ENCODE measurements at regions not wholly inside any gene's neighbourhood (a gene's known extent, or its start where the extent isn't known, plus 50 kb on each side); places are given as distances from the start of the nearest gene placed in this dataset.

DNA sequence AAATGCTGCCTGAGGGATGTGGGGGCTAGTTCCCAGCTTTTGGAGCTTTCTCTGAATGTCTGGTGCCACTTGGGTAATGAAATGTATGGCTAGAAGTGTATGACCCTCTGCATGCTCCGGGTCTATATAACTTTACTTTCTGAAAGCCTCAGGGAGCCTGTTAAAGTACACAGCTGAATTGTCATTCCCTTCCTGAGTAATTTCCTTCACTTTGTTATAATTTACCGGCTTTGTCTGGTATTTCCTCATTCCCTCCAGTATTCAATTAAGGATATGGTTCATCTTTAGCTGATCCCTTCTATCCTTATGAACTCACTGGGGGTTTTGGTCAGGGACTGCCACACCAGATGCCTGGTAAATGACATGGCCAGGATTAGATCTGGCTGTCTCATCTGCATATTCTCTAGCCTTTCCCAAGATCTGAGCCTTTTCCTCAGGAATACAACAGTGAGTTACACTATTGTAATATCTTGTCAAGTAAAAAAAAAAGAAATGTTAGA is 620.3 kb downstream of the ZPLD1 start:
- Histone ChIP-seq H3K4me3 (ENCODE audit: low read length in 2 of 2) (no peak overlapping the region), H3K36me3 (ENCODE audit: insufficient read depth, low read length) (no peaks in the 10 kb centered on the region), H3K27me3 (ENCODE audit: insufficient read depth, low read length) (no peaks in the 10 kb centered on the region), H3K9me3 (ENCODE audit: control insufficient read depth in 1 of 2, low read length in 2 of 2) (no peaks in the 10 kb centered on the region), H3K27ac (ENCODE audit: low read depth, low read length) (no peak overlapping the region), H3K4me1 (ENCODE audit: insufficient read depth, low read length) (no peaks in the 10 kb centered on the region)
- H3K4me3 Mint-ChIP-seq, result no peak overlapping the region
- H3K27ac Mint-ChIP-seq, result no peak overlapping the region
- CTCF ChIA-PET (ENCODE audit: partially characterized antibody), result no interaction called here
- POLR2A ChIA-PET (ENCODE audit: partially characterized antibody), result no interaction called here
- intact Hi-C loops (cut with micrococcal nuclease), result no loop called here
- no peaks in the 10 kb centered on the region for H3K27me3 Mint-ChIP-seq
- H3K9me3 Mint-ChIP-seq, result peaks cover 0 to 3% (median 0%) of the 10 kb centered on the region in 8 donors
- DNase-seq, result no peak
- H3K36me3 Mint-ChIP-seq, result no peaks in the 10 kb centered on the region
- H3K4me1 Mint-ChIP-seq, result no peaks in the 10 kb centered on the region

DNA sequence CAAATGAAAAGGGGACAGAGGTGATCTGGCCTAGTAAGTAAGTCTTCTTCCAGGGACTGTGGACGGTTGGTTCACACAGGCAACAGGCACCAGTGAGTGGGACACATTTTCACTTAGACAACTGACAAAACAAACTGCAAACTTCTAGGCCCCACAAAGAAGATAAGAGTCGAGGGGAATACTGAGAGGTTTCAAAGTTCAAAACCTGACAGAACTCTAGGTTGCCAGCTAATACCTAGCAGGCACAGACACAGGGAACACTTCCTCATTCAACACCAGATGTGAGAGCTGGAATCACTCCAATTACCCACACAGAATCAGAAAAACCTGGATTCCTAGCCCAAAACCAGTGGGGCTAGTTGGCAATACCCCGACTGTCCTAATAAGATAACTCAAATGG is 621.7 kb downstream of the ZPLD1 start:
- Histone ChIP-seq H3K27ac (ENCODE audit: low read depth, low read length) (no peak overlapping the region), H3K27me3 (ENCODE audit: insufficient read depth, low read length) (no peaks in the 10 kb centered on the region), H3K36me3 (ENCODE audit: insufficient read depth, low read length) (no peaks in the 10 kb centered on the region), H3K4me1 (ENCODE audit: insufficient read depth, low read length) (no peaks in the 10 kb centered on the region), H3K9me3 (ENCODE audit: control insufficient read depth in 1 of 2, low read length in 2 of 2) (no peaks in the 10 kb centered on the region), H3K4me3 (ENCODE audit: low read length in 2 of 2) (no peak overlapping the region)
- peaks cover 0 to 2% (median 0%) of the 10 kb centered on the region in 8 donors for H3K9me3 Mint-ChIP-seq
- no peak overlapping the region for H3K27ac Mint-ChIP-seq
- no peak for DNase-seq
- no peak overlapping the region for H3K4me3 Mint-ChIP-seq
- ChIA-PET CTCF (ENCODE audit: partially characterized antibody) (no interaction called here), POLR2A (ENCODE audit: partially characterized antibody) (no interaction called here)
- no peaks in the 10 kb centered on the region for H3K4me1 Mint-ChIP-seq
- no peaks in the 10 kb centered on the region for H3K27me3 Mint-ChIP-seq
- H3K36me3 Mint-ChIP-seq, result no peaks in the 10 kb centered on the region
- intact Hi-C loops (cut with micrococcal nuclease), result no loop called here

DNA sequence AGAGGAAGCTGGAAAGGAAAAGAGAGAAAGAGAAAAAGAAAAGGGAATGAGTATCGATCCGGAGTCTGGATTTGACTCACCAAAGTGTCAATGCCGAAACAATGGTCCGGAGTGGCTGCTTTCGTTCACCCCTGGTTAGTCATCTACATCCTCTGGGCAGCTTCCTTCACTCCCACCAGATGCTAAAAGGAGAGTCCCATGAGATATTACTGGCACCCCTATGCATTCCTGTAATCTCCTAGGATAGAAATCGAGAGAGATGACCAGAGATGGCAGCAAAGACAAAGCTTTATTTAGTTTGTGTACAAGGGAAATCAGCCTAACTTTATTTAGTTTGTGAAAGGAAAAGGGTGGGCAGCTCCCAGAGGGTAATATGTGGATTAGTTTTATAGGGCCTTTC is 622.2 kb downstream of the ZPLD1 start:
- DNase-seq, result no peak
- H3K4me1 ChIP-seq (ENCODE audit: insufficient read depth, low read length), result no peaks in the 10 kb centered on the region
- no peaks in the 10 kb centered on the region for H3K36me3 ChIP-seq (ENCODE audit: insufficient read depth, low read length)
- no peak overlapping the region for H3K4me3 ChIP-seq (ENCODE audit: low read length in 2 of 2)
- intact Hi-C loops (cut with micrococcal nuclease), result no loop called here
- ChIA-PET POLR2A (ENCODE audit: partially characterized antibody) (no interaction called here), CTCF (ENCODE audit: partially characterized antibody) (no interaction called here)
- H3K9me3 Mint-ChIP-seq, result peaks cover 0 to 2% (median 0%) of the 10 kb centered on the region in 8 donors
- no peaks in the 10 kb centered on the region for H3K9me3 ChIP-seq (ENCODE audit: control insufficient read depth in 1 of 2, low read length in 2 of 2)
- H3K36me3 Mint-ChIP-seq, result no peaks in the 10 kb centered on the region
- H3K27me3 ChIP-seq (ENCODE audit: insufficient read depth, low read length), result no peaks in the 10 kb centered on the region
- H3K27me3 Mint-ChIP-seq, result no peaks in the 10 kb centered on the region
- no peak overlapping the region for H3K4me3 Mint-ChIP-seq
- H3K4me1 Mint-ChIP-seq, result no peaks in the 10 kb centered on the region
- H3K27ac ChIP-seq (ENCODE audit: low read depth, low read length), result no peak overlapping the region
- H3K27ac Mint-ChIP-seq, result no peak overlapping the region

DNA sequence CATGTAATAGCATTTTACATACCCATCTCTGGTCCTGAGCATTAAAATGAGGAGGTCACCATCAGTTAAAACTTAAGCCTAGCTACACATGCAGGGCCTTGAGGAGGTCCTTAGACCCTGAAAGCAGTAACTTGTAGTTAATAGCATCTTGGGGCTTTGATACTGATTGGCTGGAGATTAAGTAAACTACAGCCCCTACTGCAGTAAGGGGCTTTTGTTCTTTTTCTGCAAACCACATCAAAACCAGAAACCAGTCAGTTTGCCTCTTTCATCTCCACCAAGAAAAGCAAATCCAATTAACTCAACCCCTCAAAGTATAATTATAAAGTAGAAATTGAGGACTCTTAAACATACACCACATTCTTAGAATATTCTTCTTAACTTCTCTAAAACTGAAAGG is 622.7 kb downstream of the ZPLD1 start:
- Histone ChIP-seq H3K4me1 (ENCODE audit: insufficient read depth, low read length) (no peaks in the 10 kb centered on the region), H3K27me3 (ENCODE audit: insufficient read depth, low read length) (no peaks in the 10 kb centered on the region), H3K9me3 (ENCODE audit: control insufficient read depth in 1 of 2, low read length in 2 of 2) (no peaks in the 10 kb centered on the region), H3K4me3 (ENCODE audit: low read length in 2 of 2) (no peak overlapping the region), H3K36me3 (ENCODE audit: insufficient read depth, low read length) (no peaks in the 10 kb centered on the region), H3K27ac (ENCODE audit: low read depth, low read length) (no peak overlapping the region)
- Mint-ChIP-seq H3K9me3 (peaks cover 0 to 2% (median 0%) of the 10 kb centered on the region in 8 donors), H3K27ac (no peak overlapping the region), H3K36me3 (no peaks in the 10 kb centered on the region), H3K4me3 (no peak overlapping the region), H3K4me1 (no peaks in the 10 kb centered on the region), H3K27me3 (no peaks in the 10 kb centered on the region)
- intact Hi-C loops (cut with micrococcal nuclease), result no loop called here
- ChIA-PET POLR2A (ENCODE audit: partially characterized antibody) (no interaction called here), CTCF (ENCODE audit: partially characterized antibody) (no interaction called here)
- DNase-seq, result no peak

DNA sequence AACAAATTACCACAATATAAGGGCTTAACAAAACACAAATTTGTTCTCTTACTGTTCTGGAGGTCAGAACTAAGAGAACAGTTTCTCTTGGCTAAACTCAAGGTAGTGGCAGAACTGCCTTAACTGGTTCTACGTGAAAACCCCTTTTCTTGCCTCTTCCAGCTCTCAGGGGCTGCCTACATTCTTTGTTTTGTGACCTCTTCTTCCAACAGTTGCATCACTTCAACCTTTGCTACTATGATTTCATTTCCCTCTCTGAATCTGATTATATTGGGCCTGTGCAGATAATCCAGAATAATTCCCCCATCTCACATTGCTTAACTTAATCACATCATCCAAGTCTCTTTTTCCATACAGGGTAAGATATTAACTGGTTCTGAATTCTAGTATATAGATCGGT is 624.6 kb downstream of the ZPLD1 start:
- no peak for DNase-seq
- ChIA-PET POLR2A (ENCODE audit: partially characterized antibody) (no interaction called here), CTCF (ENCODE audit: partially characterized antibody) (no interaction called here)
- no peak overlapping the region for H3K4me3 ChIP-seq (ENCODE audit: low read length in 2 of 2)
- H3K4me1 ChIP-seq (ENCODE audit: insufficient read depth, low read length), result no peaks in the 10 kb centered on the region
- Mint-ChIP-seq H3K36me3 (no peaks in the 10 kb centered on the region), H3K4me1 (no peaks in the 10 kb centered on the region), H3K27ac (no peak overlapping the region), H3K9me3 (peaks cover 0 to 2% (median 0%) of the 10 kb centered on the region in 8 donors), H3K4me3 (no peak overlapping the region), H3K27me3 (no peaks in the 10 kb centered on the region)
- H3K27me3 ChIP-seq (ENCODE audit: insufficient read depth, low read length), result no peaks in the 10 kb centered on the region
- no peaks in the 10 kb centered on the region for H3K36me3 ChIP-seq (ENCODE audit: insufficient read depth, low read length)
- H3K9me3 ChIP-seq (ENCODE audit: control insufficient read depth in 1 of 2, low read length in 2 of 2), result no peaks in the 10 kb centered on the region
- intact Hi-C loops (cut with micrococcal nuclease), result no loop called here
- H3K27ac ChIP-seq (ENCODE audit: low read depth, low read length), result no peak overlapping the region

DNA sequence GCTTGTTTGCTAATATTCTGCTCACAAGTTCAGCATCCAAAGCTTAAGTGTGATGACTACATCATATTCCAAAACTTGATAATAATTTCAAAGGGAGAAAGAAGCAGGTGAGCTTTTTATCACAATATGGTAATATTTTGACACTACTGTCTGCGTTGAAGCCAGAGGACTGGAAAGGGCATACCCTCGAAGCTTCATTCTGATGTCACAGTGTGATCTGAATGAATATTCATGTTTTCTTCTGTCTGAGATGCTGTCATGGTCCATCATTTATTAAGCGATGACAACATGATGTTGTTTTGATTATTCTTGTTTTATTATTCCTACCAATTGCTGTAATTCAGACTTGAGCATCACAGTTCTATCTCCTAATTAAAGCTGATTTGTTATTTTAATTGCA is 625.4 kb downstream of the ZPLD1 start:
- no peaks in the 10 kb centered on the region for H3K4me1 ChIP-seq (ENCODE audit: insufficient read depth, low read length)
- intact Hi-C loops (cut with micrococcal nuclease), result no loop called here
- peaks cover 0 to 2% (median 0%) of the 10 kb centered on the region in 8 donors for H3K9me3 Mint-ChIP-seq
- H3K36me3 ChIP-seq (ENCODE audit: insufficient read depth, low read length), result no peaks in the 10 kb centered on the region
- H3K27me3 Mint-ChIP-seq, result no peaks in the 10 kb centered on the region
- POLR2A ChIA-PET (ENCODE audit: partially characterized antibody), result no interaction called here
- no peaks in the 10 kb centered on the region for H3K36me3 Mint-ChIP-seq
- no peak overlapping the region for H3K4me3 Mint-ChIP-seq
- no peaks in the 10 kb centered on the region for H3K4me1 Mint-ChIP-seq
- H3K27ac ChIP-seq (ENCODE audit: low read depth, low read length), result no peak overlapping the region
- no peak for DNase-seq
- H3K27ac Mint-ChIP-seq, result no peak overlapping the region
- no peaks in the 10 kb centered on the region for H3K9me3 ChIP-seq (ENCODE audit: control insufficient read depth in 1 of 2, low read length in 2 of 2)
- no peaks in the 10 kb centered on the region for H3K27me3 ChIP-seq (ENCODE audit: insufficient read depth, low read length)
- CTCF ChIA-PET (ENCODE audit: partially characterized antibody), result no interaction called here
- no peak overlapping the region for H3K4me3 ChIP-seq (ENCODE audit: low read length in 2 of 2)

DNA sequence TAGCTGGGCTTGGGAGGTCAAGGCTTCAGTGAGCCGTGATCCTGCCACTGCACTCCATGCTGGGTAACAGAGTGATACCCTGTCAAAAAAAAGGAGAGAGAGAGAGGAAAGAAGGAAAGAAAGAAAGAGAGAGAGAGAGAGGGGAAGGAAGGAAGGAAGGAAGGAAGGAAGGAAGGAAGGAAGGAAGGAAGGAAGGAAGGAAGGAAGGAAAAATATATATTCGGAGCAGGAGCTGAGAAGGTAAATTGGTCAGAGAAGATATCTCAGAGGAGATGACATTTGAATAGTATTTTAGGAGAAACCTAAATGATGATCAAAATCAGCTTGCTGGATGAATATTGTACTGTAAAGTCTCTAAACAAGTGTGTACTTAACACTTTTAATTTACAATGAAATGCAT is 633.1 kb downstream of the ZPLD1 start:
- no peak overlapping the region for H3K27ac Mint-ChIP-seq
- H3K4me3 Mint-ChIP-seq, result no peak overlapping the region
- no peaks in the 10 kb centered on the region for H3K27me3 ChIP-seq (ENCODE audit: insufficient read depth, low read length)
- no peaks in the 10 kb centered on the region for H3K4me1 ChIP-seq (ENCODE audit: insufficient read depth, low read length)
- no peak for DNase-seq
- H3K36me3 Mint-ChIP-seq, result no peaks in the 10 kb centered on the region
- H3K4me3 ChIP-seq (ENCODE audit: low read length in 2 of 2), result no peak overlapping the region
- H3K4me1 Mint-ChIP-seq, result no peaks in the 10 kb centered on the region
- H3K27me3 Mint-ChIP-seq, result no peaks in the 10 kb centered on the region
- ChIA-PET CTCF (ENCODE audit: partially characterized antibody) (interaction anchor here (1.0 to 1.2 kb wide), 2 partner anchors 9 to 17 kb away, joined by 3 read pairs; no protein-coding TSS in a partner anchor), POLR2A (ENCODE audit: partially characterized antibody) (no interaction called here)
- no peaks in the 10 kb centered on the region for H3K36me3 ChIP-seq (ENCODE audit: insufficient read depth, low read length)
- intact Hi-C loops (cut with micrococcal nuclease), result no loop called here
- peaks cover 0 to 4% (median 0%) of the 10 kb centered on the region in 8 donors for H3K9me3 Mint-ChIP-seq
- H3K27ac ChIP-seq (ENCODE audit: low read depth, low read length), result no peak overlapping the region
- no peaks in the 10 kb centered on the region for H3K9me3 ChIP-seq (ENCODE audit: control insufficient read depth in 1 of 2, low read length in 2 of 2)

DNA sequence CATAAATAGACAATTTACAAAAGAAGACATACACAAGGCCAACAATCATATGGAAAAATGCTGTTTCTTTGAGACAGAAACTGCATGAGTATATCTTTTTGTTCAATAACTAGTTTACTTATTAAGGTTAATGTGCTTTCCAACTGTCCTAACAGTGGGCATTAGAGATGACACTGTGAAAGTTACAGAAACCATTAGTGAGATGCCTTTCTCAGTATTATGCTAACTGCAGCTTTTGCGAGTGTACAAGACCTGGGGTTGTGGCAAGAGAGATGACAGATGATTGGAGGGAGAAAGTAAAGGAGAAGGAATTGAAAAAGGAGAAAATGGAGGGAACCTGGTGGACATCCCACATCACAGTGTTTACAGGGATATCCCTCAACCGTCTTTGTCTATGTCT is 640.5 kb downstream of the ZPLD1 start:
- Mint-ChIP-seq H3K27ac (no peak overlapping the region), H3K36me3 (no peaks in the 10 kb centered on the region), H3K27me3 (no peaks in the 10 kb centered on the region), H3K4me3 (no peak overlapping the region), H3K9me3 (peaks cover 0 to 4% (median 0%) of the 10 kb centered on the region in 8 donors), H3K4me1 (no peaks in the 10 kb centered on the region)
- Histone ChIP-seq H3K4me1 (ENCODE audit: insufficient read depth, low read length) (no peaks in the 10 kb centered on the region), H3K9me3 (ENCODE audit: control insufficient read depth in 1 of 2, low read length in 2 of 2) (no peaks in the 10 kb centered on the region), H3K27me3 (ENCODE audit: insufficient read depth, low read length) (no peaks in the 10 kb centered on the region), H3K36me3 (ENCODE audit: insufficient read depth, low read length) (no peaks in the 10 kb centered on the region), H3K27ac (ENCODE audit: low read depth, low read length) (no peak overlapping the region), H3K4me3 (ENCODE audit: low read length in 2 of 2) (no peak overlapping the region)
- ChIA-PET CTCF (ENCODE audit: partially characterized antibody) (no interaction called here), POLR2A (ENCODE audit: partially characterized antibody) (no interaction called here)
- intact Hi-C loops (cut with micrococcal nuclease), result no loop called here
- DNase-seq, result no peak
